HG02938 (cell line): ENCODE measurements at regions not wholly inside any gene's neighbourhood (a gene's known extent, or its start where the extent isn't known, plus 50 kb on each side); places are given as distances from the start of the nearest gene placed in this dataset.
"Not testable (repeated sequence)": the region's sequence is repeated elsewhere in the genome, so short reads cannot be mapped to it uniquely, and the experiment has no call there.

Experiments used
- ATAC-seq: cut with Tn5 transposase; IDR thresholded peaks from one replicate; pipeline ENCODE4 v1.9.1; 2021; ENCODE audit warnings: mild to moderate bottlenecking, moderate library complexity; ENCODE audit not compliant: unreplicated experiment

GRCh38 chr5:51651889-51652288 is 268.6 kb downstream of the ISL1 start:
- ATAC-seq = no peak

- no peak for ATAC-seq
These were observed 269.7 kb downstream of the ISL1 start for GRCh38 chr5:51652980-51653379.

- ATAC-seq = no peak
These were observed 274.3 kb downstream of the ISL1 start for GRCh38 chr5:51657340-51658240.

GRCh38 chr5:51661646-51662265 is 278.5 kb downstream of the ISL1 start:
- ATAC-seq = no peak

- no peak for ATAC-seq
These were observed 281.4 kb downstream of the ISL1 start for GRCh38 chr5:51664491-51665250.

- ATAC-seq = no peak
These were observed 282.0 kb downstream of the ISL1 start for GRCh38 chr5:51665251-51665593.

GRCh38 chr5:51669095-51669494 is 285.8 kb downstream of the ISL1 start:
- no peak for ATAC-seq

GRCh38 chr5:51678330-51678729 is 295.1 kb downstream of the ISL1 start:
- no peak for ATAC-seq

GRCh38 chr5:51679286-51679685 is 296.0 kb downstream of the ISL1 start:
- no peak for ATAC-seq

- no peak for ATAC-seq
These were observed 301.6 kb downstream of the ISL1 start for GRCh38 chr5:51684794-51685355.

- no peak for ATAC-seq
These were observed 302.2 kb downstream of the ISL1 start for GRCh38 chr5:51685419-51685818.

GRCh38 chr5:51686622-51687021 is 303.4 kb downstream of the ISL1 start:
- ATAC-seq = no peak

GRCh38 chr5:51691538-51692079 is 308.4 kb downstream of the ISL1 start:
- no peak for ATAC-seq

GRCh38 chr5:51694826-51695225 is 311.6 kb downstream of the ISL1 start:
- ATAC-seq = no peak

- no peak for ATAC-seq
These were observed 312.9 kb downstream of the ISL1 start for GRCh38 chr5:51696122-51696521.

GRCh38 chr5:51702046-51702445 is 318.8 kb downstream of the ISL1 start:
- not testable (repeated sequence) for ATAC-seq

- ATAC-seq = no peak
These were observed 329.0 kb downstream of the ISL1 start for GRCh38 chr5:51712201-51712600.

GRCh38 chr5:51715445-51715844 is 332.2 kb downstream of the ISL1 start:
- ATAC-seq = not testable (repeated sequence)

- ATAC-seq = no peak
These were observed 348.3 kb downstream of the ISL1 start for GRCh38 chr5:51731421-51732029.

GRCh38 chr5:51732304-51732703 is 349.1 kb downstream of the ISL1 start:
- no peak for ATAC-seq

- no peak for ATAC-seq
These were observed 351.4 kb downstream of the ISL1 start for GRCh38 chr5:51734677-51735076.
